Chondrocyte (in vitro differentiated cells): ENCODE measurements at regions not wholly inside any gene's neighbourhood (a gene's known extent, or its start where the extent isn't known, plus 50 kb on each side); places are given as distances from the start of the nearest gene placed in this dataset.

Experiments used
- DNase-seq: peaks from one replicate; pipeline ENCODE4 v3.0.0; 2021; ENCODE audit warnings: mixed read lengths, low spot score
- H3K27ac Mint-ChIP-seq: one replicate; pipeline ENCODE4 v1.8.0; 2021; ENCODE audit warnings: mild to moderate bottlenecking, moderate library complexity, mixed read lengths; ENCODE audit not compliant: unreplicated experiment
- H3K27me3 Mint-ChIP-seq: 2 replicates; pipeline ENCODE4 v1.8.0; 2021; ENCODE audit warnings: low read depth, mixed read lengths
- H3K36me3 Mint-ChIP-seq: 2 replicates; pipeline ENCODE4 v1.8.0; 2021; ENCODE audit warnings: low read depth, mixed read lengths
- H3K4me1 Mint-ChIP-seq: 2 replicates; pipeline ENCODE4 v1.8.0; 2021; ENCODE audit warnings: low read depth, mild to moderate bottlenecking, mixed read lengths
- H3K4me3 Mint-ChIP-seq: one replicate; pipeline ENCODE4 v1.8.0; 2021; ENCODE audit warnings: mild to moderate bottlenecking, moderate library complexity, mixed read lengths; ENCODE audit not compliant: unreplicated experiment
- H3K9me3 Mint-ChIP-seq: 2 replicates; pipeline ENCODE4 v1.8.0; 2021; ENCODE audit warnings: low read depth, mixed read lengths
- CTCF ChIP-seq: fragments of 200-600 bp; sonication (generic); IDR thresholded peaks from 2 replicates; pipeline ENCODE4 v1.5.0; 2021; ENCODE audit warnings: antibody characterized with exemption, mild to moderate bottlenecking, moderate library complexity

GRCh38 chr14:34040766-34041165 lies 89.9 kb upstream of the EGLN3 start:
- no peak overlapping the region for H3K4me3 Mint-ChIP-seq
- peaks cover 5% of the 10 kb centered on the region for H3K4me1 Mint-ChIP-seq
- no peak for DNase-seq
- H3K27me3 Mint-ChIP-seq, result peaks cover 13% of the 10 kb centered on the region
- TF ChIP-seq CTCF, result no peak
- no peak overlapping the region for H3K27ac Mint-ChIP-seq
- no peaks in the 10 kb centered on the region for H3K36me3 Mint-ChIP-seq
- no peaks in the 10 kb centered on the region for H3K9me3 Mint-ChIP-seq

GRCh38 chr14:34039428-34040047 lies 88.7 kb upstream of the EGLN3 start:
- Mint-ChIP-seq H3K4me3 (no peak overlapping the region), H3K9me3 (no peaks in the 10 kb centered on the region), H3K27ac (no peak overlapping the region), H3K4me1 (peaks cover 5% of the 10 kb centered on the region), H3K36me3 (no peaks in the 10 kb centered on the region), H3K27me3 (peaks cover 13% of the 10 kb centered on the region)
- no peak for DNase-seq
- TF ChIP-seq CTCF, result no peak

- no peak overlapping the region for H3K4me3 Mint-ChIP-seq
- peaks cover under 1% of the 10 kb centered on the region for H3K4me1 Mint-ChIP-seq
- TF ChIP-seq CTCF, result no peak
- no peak overlapping the region for H3K27ac Mint-ChIP-seq
- H3K27me3 Mint-ChIP-seq, result peaks cover 13% of the 10 kb centered on the region
- H3K36me3 Mint-ChIP-seq, result no peaks in the 10 kb centered on the region
- DNase-seq, result no peak
- H3K9me3 Mint-ChIP-seq, result no peaks in the 10 kb centered on the region
These were observed 87.6 kb upstream of the EGLN3 start for GRCh38 chr14:34038358-34039057.

GRCh38 chr14:34036319-34036766 lies 85.5 kb upstream of the EGLN3 start:
- Mint-ChIP-seq H3K4me1 (no peaks in the 10 kb centered on the region), H3K4me3 (no peak overlapping the region), H3K27ac (no peak overlapping the region), H3K27me3 (peaks cover 17% of the 10 kb centered on the region), H3K36me3 (no peaks in the 10 kb centered on the region), H3K9me3 (no peaks in the 10 kb centered on the region)
- no peak for TF ChIP-seq CTCF
- DNase-seq, result no peak

- no peak overlapping the region for H3K27ac Mint-ChIP-seq
These were observed 85.0 kb upstream of the EGLN3 start for GRCh38 chr14:34035934-34036250.

More at GRCh38 chr14:34035934-34036250, 85.0 kb upstream of the EGLN3 start:
- DNase-seq, result no peak
- Mint-ChIP-seq H3K4me1 (no peaks in the 10 kb centered on the region), H3K27me3 (peaks cover 16% of the 10 kb centered on the region), H3K36me3 (no peaks in the 10 kb centered on the region), H3K9me3 (no peaks in the 10 kb centered on the region), H3K4me3 (no peak overlapping the region)
- TF ChIP-seq CTCF, result no peak
